RWPE2 (cell line): ENCODE measurements at regions not wholly inside any gene's neighbourhood (a gene's known extent, or its start where the extent isn't known, plus 50 kb on each side); places are given as distances from the start of the nearest gene placed in this dataset.

ENCODE experiments used
- ATAC-seq: fragments of 200-7000 bp; cut with Tn5 transposase; 3 replicates; pipeline ENCODE4 v1.9.1; 2021; ENCODE audit warnings: low read depth
- DNase-seq: peaks from one replicate; pipeline ENCODE4 v3.0.0-alpha.2; 2020; ENCODE audit warnings: low spot score
- H3K27ac ChIP-seq: fragments of 450-650 bp; 2 replicates; pipeline ENCODE4 v1.5.1; 2017; ENCODE audit warnings: mild to moderate bottlenecking; ENCODE audit not compliant: poor library complexity, severe bottlenecking
- H3K27me3 ChIP-seq: fragments of 250-450 bp; sonication (Bioruptor Pico); 2 replicates; pipeline ENCODE4 v1.5.1; 2021; ENCODE audit warnings: mild to moderate bottlenecking, moderate library complexity; ENCODE audit not compliant: insufficient read depth, poor library complexity, severe bottlenecking
- H3K36me3 ChIP-seq: fragments of 250-450 bp; sonication (Bioruptor Pico); 2 replicates; pipeline ENCODE4 v1.5.1; 2020; ENCODE audit warnings: low read depth, mild to moderate bottlenecking, moderate library complexity
- H3K4me1 ChIP-seq: fragments of 250-450 bp; sonication (Bioruptor Pico); 2 replicates; pipeline ENCODE4 v1.5.1; 2021; ENCODE audit warnings: mild to moderate bottlenecking, moderate library complexity; ENCODE audit not compliant: insufficient read depth, poor library complexity, severe bottlenecking
- H3K4me3 ChIP-seq: fragments of 250-450 bp; sonication (Bioruptor Pico); 2 replicates; pipeline ENCODE4 v1.5.1; 2021; ENCODE audit warnings: mild to moderate bottlenecking, moderate library complexity; ENCODE audit not compliant: severe bottlenecking
- H3K9me3 ChIP-seq: fragments of 250-450 bp; sonication (Bioruptor Pico); 2 replicates; pipeline ENCODE4 v1.5.1; 2021; ENCODE audit warnings: mild to moderate bottlenecking, moderate library complexity; ENCODE audit not compliant: severe bottlenecking
- TF ChIP-seq, protein P1 (sequence below): fragments of 450-650 bp; IDR thresholded peaks from one replicate; pipeline ENCODE4 v1.5.1; 2017; ENCODE audit warnings: mild to moderate bottlenecking, moderate library complexity; ENCODE audit not compliant: poor library complexity, severe bottlenecking

GRCh38 chr12:17609701-17610100 is 480.3 kb downstream of the RERGL start:
- TF ChIP-seq, protein P1, sequence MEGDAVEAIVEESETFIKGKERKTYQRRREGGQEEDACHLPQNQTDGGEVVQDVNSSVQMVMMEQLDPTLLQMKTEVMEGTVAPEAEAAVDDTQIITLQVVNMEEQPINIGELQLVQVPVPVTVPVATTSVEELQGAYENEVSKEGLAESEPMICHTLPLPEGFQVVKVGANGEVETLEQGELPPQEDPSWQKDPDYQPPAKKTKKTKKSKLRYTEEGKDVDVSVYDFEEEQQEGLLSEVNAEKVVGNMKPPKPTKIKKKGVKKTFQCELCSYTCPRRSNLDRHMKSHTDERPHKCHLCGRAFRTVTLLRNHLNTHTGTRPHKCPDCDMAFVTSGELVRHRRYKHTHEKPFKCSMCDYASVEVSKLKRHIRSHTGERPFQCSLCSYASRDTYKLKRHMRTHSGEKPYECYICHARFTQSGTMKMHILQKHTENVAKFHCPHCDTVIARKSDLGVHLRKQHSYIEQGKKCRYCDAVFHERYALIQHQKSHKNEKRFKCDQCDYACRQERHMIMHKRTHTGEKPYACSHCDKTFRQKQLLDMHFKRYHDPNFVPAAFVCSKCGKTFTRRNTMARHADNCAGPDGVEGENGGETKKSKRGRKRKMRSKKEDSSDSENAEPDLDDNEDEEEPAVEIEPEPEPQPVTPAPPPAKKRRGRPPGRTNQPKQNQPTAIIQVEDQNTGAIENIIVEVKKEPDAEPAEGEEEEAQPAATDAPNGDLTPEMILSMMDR, result no peak
- Histone ChIP-seq H3K4me3 (no peak overlapping the region), H3K9me3 (no peaks in the 10 kb centered on the region), H3K36me3 (no peaks in the 10 kb centered on the region), H3K4me1 (no peaks in the 10 kb centered on the region), H3K27ac (no peak overlapping the region), H3K27me3 (no peaks in the 10 kb centered on the region)
- DNase-seq, result no peak
- no peak for ATAC-seq

DNA sequence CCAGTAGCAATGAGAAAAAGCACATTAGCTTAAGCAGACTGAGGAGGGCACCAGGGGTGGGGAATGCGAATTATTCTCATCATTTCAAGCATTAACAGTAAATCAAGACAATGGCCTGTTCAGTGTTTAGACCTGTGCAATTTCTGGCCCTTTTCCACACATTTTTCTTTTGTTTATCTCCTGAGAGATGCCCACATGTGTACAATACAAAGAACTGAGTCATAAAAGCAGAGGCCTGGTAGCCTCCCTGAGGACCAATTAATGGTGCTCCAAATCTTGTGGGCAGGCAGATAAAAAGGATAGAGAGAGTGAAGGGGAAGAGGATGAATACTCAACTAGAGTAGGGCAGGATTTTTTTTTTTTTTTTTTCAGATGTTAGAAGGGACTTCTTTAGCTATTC is 480.8 kb downstream of the RERGL start:
- no peaks in the 10 kb centered on the region for H3K4me1 ChIP-seq
- ATAC-seq (no peak), DNase-seq (no peak)
- no peaks in the 10 kb centered on the region for H3K27me3 ChIP-seq
- TF ChIP-seq, protein P1, result no peak
- no peaks in the 10 kb centered on the region for H3K36me3 ChIP-seq
- H3K27ac ChIP-seq, result no peak overlapping the region
- no peaks in the 10 kb centered on the region for H3K9me3 ChIP-seq
- no peak overlapping the region for H3K4me3 ChIP-seq

DNA sequence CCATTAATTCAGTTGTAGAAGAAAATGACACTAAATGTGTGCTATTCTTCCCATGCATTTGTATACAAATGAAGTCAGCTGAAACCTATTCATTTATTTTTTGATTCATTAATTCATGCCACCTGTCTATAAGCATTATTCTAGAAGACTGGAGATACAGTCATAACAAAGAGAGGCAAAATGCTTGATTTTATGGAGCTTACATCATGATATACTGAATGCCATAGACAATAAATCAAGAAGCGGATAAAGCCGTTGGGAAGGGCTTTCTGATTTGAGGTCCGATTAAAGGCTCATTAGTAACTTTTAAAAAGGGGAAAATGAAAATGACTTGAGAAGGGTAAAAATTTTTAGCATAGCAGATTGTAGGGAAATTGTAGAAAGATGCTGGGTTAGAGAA is 494.9 kb downstream of the RERGL start:
- no peak overlapping the region for H3K4me3 ChIP-seq
- ATAC-seq (no peak), DNase-seq (no peak)
- H3K27me3 ChIP-seq, result no peaks in the 10 kb centered on the region
- no peaks in the 10 kb centered on the region for H3K4me1 ChIP-seq
- no peaks in the 10 kb centered on the region for H3K9me3 ChIP-seq
- TF ChIP-seq, protein P1, result no peak
- no peaks in the 10 kb centered on the region for H3K36me3 ChIP-seq
- H3K27ac ChIP-seq, result no peak overlapping the region

DNA sequence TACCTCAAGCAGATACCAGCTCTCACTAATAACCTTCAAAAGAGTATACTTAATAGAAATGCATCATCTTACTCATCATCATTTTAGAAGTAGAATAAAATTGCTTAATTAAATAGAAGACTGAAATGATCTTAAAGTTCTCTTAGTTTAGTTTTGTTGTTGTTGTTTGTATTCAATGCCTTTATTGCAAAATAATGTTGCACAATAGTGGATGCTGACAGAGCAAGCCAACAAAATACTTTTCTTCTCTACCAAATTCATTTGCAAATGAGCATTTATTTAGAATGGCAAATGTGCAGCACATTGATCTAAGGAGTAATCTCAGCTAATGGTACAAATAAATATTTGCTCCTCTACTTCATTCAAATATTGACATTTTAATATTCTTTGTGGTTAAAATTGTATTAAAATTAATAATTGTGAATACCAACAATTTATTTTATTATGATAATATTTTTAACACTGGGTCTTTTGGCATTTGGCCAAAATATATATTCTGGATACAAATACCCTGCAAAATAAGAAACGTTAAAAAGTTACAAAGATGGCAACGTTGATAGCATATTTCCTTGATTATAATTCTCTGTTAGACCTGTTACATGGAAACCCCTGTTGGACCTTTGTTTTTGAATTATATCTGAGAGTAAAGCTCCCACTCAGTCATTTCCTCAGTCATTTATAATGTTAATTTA is 496.1 kb downstream of the RERGL start:
- no peaks in the 10 kb centered on the region for H3K36me3 ChIP-seq
- DNase-seq (no peak), ATAC-seq (no peak)
- H3K4me1 ChIP-seq, result no peaks in the 10 kb centered on the region
- TF ChIP-seq, protein P1, result no peak
- H3K4me3 ChIP-seq, result no peak overlapping the region
- H3K27ac ChIP-seq, result no peak overlapping the region
- H3K27me3 ChIP-seq, result no peaks in the 10 kb centered on the region
- H3K9me3 ChIP-seq, result no peaks in the 10 kb centered on the region

- Histone ChIP-seq H3K9me3 (no peaks in the 10 kb centered on the region), H3K4me1 (no peaks in the 10 kb centered on the region), H3K36me3 (no peaks in the 10 kb centered on the region), H3K4me3 (no peak overlapping the region), H3K27ac (no peak overlapping the region), H3K27me3 (no peaks in the 10 kb centered on the region)
- ATAC-seq (no peak), DNase-seq (no peak)
- TF ChIP-seq, protein P1, result no peak
These were observed 497.5 kb downstream of the RERGL start for GRCh38 chr12:17592472-17592871.
